CD14-positive monocyte (primary cell): ENCODE measurements at regions not wholly inside any gene's neighbourhood (a gene's known extent, or its start where the extent isn't known, plus 50 kb on each side); places are given as distances from the start of the nearest gene placed in this dataset.

Source experiments
- DNase-seq, 3 donors: peaks; one replicate each; pipeline ENCODE4 v3.0.0-alpha.2; 2011 to 2022
- H2AFZ ChIP-seq: 2 replicates; pipeline ENCODE4 v1.6.0; 2012; ENCODE audit warnings: mild to moderate bottlenecking, low read depth, low read length, inconsistent platforms; ENCODE audit not compliant: insufficient read depth, poor library complexity, severe bottlenecking
- H3K27ac ChIP-seq, 2 donors: 1 replicate in 1 of 2; 2 replicates in 1 of 2; pipeline ENCODE4 v1.5.1; 2012 to 2013; ENCODE audit warnings: low read length in 2 of 2, control low read depth in 1 of 2, inconsistent platforms in 1 of 2, low read depth in 1 of 2, mild to moderate bottlenecking in 1 of 2
- H3K27me3 ChIP-seq, 2 donors: one replicate each; pipeline versions ENCODE4 v1.6.0 to v1.6.1; 2011 to 2013; ENCODE audit warnings: low read length in 2 of 2; ENCODE audit not compliant: control insufficient read depth in 2 of 2, insufficient read depth in 2 of 2
- H3K36me3 ChIP-seq, 2 donors: replicated peaks in 1 of 2; 1 replicate in 1 of 2; 2 replicates in 1 of 2; pipeline versions ENCODE4 v1.5.1 to v1.6.1; 2012 to 2013; ENCODE audit warnings: low read length in 2 of 2, control low read depth in 1 of 2, inconsistent platforms in 1 of 2, mild to moderate bottlenecking in 1 of 2; ENCODE audit not compliant: insufficient read depth in 2 of 2, control insufficient read depth in 1 of 2
- H3K4me1 ChIP-seq, 2 donors: 1 replicate in 1 of 2; 2 replicates in 1 of 2; pipeline versions ENCODE4 v1.5.1 to v1.6.1; 2012 to 2013; ENCODE audit warnings: low read length in 2 of 2, control low read depth in 1 of 2, inconsistent platforms in 1 of 2, mild to moderate bottlenecking in 1 of 2, moderate library complexity in 1 of 2; ENCODE audit not compliant: insufficient read depth in 2 of 2, control insufficient read depth in 1 of 2
- H3K4me2 ChIP-seq: replicated peaks from 2 replicates; pipeline ENCODE3; 2012; ENCODE audit warnings: low read length, moderate library complexity, mild to moderate bottlenecking; ENCODE audit not compliant: poor library complexity, severe bottlenecking; ENCODE audit errors: extremely low read depth
- H3K4me3 ChIP-seq, 3 experiments: fragments of 200-600 bp in 1 of 3; sonication (generic) in 1 of 3; replicated peaks in 1 of 3; 1 replicate in 2 of 3; 2 replicates in 1 of 3; pipeline ENCODE4 v1.5.1; 2011 to 2013; ENCODE audit warnings: low read length in 3 of 3, mild to moderate bottlenecking in 3 of 3, control low read depth in 2 of 3, low read depth in 2 of 3, inconsistent platforms in 1 of 3, moderate library complexity in 1 of 3
- H3K79me2 ChIP-seq: 2 replicates; pipeline ENCODE4 v1.6.0; 2012; ENCODE audit warnings: mild to moderate bottlenecking, control low read depth, inconsistent platforms, low read length, moderate library complexity; ENCODE audit not compliant: insufficient read depth
- H3K9ac ChIP-seq: 2 replicates; pipeline ENCODE4 v1.6.0; 2017; ENCODE audit warnings: low read length, mild to moderate bottlenecking; ENCODE audit not compliant: insufficient read depth, poor library complexity, severe bottlenecking
- H3K9me3 ChIP-seq, 2 donors: replicated peaks in 1 of 2; 1 replicate in 1 of 2; 2 replicates in 1 of 2; pipeline versions ENCODE4 v1.5.1 to v1.6.1; 2012 to 2013; ENCODE audit warnings: low read length in 2 of 2, control low read depth in 1 of 2; ENCODE audit not compliant: control insufficient read depth in 1 of 2, insufficient read depth in 1 of 2
- H4K20me1 ChIP-seq: 2 replicates; pipeline ENCODE4 v1.6.0; 2012; ENCODE audit warnings: mild to moderate bottlenecking, low read length, control low read depth, moderate library complexity; ENCODE audit not compliant: insufficient read depth
- H3K27ac Mint-ChIP-seq, 7 donors: one replicate each; pipeline ENCODE4 v1.8.0; 2020; ENCODE audit warnings: mild to moderate bottlenecking in 7 of 7, mixed read lengths in 7 of 7, moderate library complexity in 6 of 7, inconsistent platforms in 2 of 7
- H3K27me3 Mint-ChIP-seq, 3 donors: one replicate each; pipeline ENCODE4 v1.8.0; 2021 to 2022; ENCODE audit warnings: low read depth in 3 of 3, mild to moderate bottlenecking in 3 of 3, mixed read lengths in 3 of 3, moderate library complexity in 3 of 3, inconsistent platforms in 1 of 3
- H3K36me3 Mint-ChIP-seq, 2 donors: one replicate each; pipeline ENCODE4 v1.8.0; 2020; ENCODE audit warnings: mixed read lengths in 2 of 2, inconsistent platforms in 1 of 2, mild to moderate bottlenecking in 1 of 2
- H3K4me1 Mint-ChIP-seq: one replicate; pipeline ENCODE4 v1.8.0; 2020; ENCODE audit warnings: mild to moderate bottlenecking, mixed read lengths
- H3K4me3 Mint-ChIP-seq, 2 donors: one replicate each; pipeline ENCODE4 v1.8.0; 2020; ENCODE audit warnings: mild to moderate bottlenecking in 2 of 2, mixed read lengths in 2 of 2, moderate library complexity in 1 of 2
- H3K9me3 Mint-ChIP-seq, 7 donors: one replicate each; pipeline ENCODE4 v1.8.0; 2020 to 2022; ENCODE audit warnings: mixed read lengths in 7 of 7, mild to moderate bottlenecking in 6 of 7, moderate library complexity in 6 of 7, inconsistent platforms in 2 of 7
- CTCF ChIP-seq: fragments of 200-600 bp; IDR thresholded peaks from one replicate; pipeline ENCODE4 v1.8.0; 2022; ENCODE audit warnings: antibody characterized with exemption, mild to moderate bottlenecking
- WGBS: methylation state at CpG from one replicate; pipeline ENCODE4 v1.1.5; 2013; ENCODE audit warnings: missing lambda C conversion rate; ENCODE audit not compliant: insufficient coverage; 5-methylcytosine and 5-hydroxymethylcytosine counted together
- intact Hi-C, 2 donors: fragments of 100-400 bp; cut with micrococcal nuclease; formaldehyde crosslinking; loops; one replicate each; pipeline versions ENCODE4 v1.15.0 to v1.15.1; 2023

- H3K9me3 Mint-ChIP-seq, result peaks cover 0 to 2% (median 0%) of the 10 kb centered on the region in 7 donors
- DNase-seq, result no peak
- no peak overlapping the region for H3K27ac Mint-ChIP-seq
- no peaks in the 10 kb centered on the region for H3K4me1 ChIP-seq
- H4K20me1 ChIP-seq, result no peaks in the 10 kb centered on the region
- no peaks in the 10 kb centered on the region for H3K4me1 Mint-ChIP-seq
- no peak for TF ChIP-seq CTCF
- no peaks in the 10 kb centered on the region for H3K36me3 Mint-ChIP-seq
- H3K9ac ChIP-seq, result no peak overlapping the region
- H3K4me3 ChIP-seq, result no peak overlapping the region
- no peaks in the 10 kb centered on the region for H3K9me3 ChIP-seq
- H2AFZ ChIP-seq, result no peak overlapping the region
- H3K4me3 Mint-ChIP-seq, result no peak overlapping the region
- 76% methylated on average over 2 of the region's 8 CpGs for whole genome bisulfite sequencing
- no peaks in the 10 kb centered on the region for H3K36me3 ChIP-seq
- intact Hi-C loops, result no loop called here
- no peak overlapping the region for H3K27ac ChIP-seq
- peaks cover 2 to 5% (median 2%) of the 10 kb centered on the region in 3 donors for H3K27me3 Mint-ChIP-seq
- H3K4me2 ChIP-seq, result no peak overlapping the region
- no peaks in the 10 kb centered on the region for H3K79me2 ChIP-seq
- no peaks in the 10 kb centered on the region for H3K27me3 ChIP-seq
These were observed 1048.1 kb downstream of the MCTP2 start for GRCh38 chr15:95279277-95280019.

DNA sequence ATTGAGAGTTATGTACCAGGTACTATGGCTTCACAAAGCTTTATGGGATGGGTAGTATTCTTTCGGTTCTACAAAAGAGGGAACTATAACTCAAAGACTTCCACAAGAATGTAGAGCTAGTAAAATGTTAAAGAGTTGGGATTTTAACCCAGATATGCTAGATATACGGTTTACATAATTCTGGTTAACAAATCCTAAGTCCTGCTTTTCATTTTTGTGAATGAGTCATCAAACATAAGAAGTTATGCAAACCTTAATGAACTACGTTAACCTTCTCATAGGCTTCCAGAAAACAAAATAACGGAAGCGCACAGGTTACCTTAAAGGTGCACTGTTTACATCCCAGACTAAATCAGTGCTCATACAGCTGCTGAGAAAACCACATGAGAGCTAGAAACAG lies 1049.3 kb downstream of the MCTP2 start:
- H3K36me3 Mint-ChIP-seq, result no peaks in the 10 kb centered on the region
- Histone ChIP-seq H2AFZ (no peak overlapping the region), H3K79me2 (no peaks in the 10 kb centered on the region), H3K9ac (no peak overlapping the region), H4K20me1 (no peaks in the 10 kb centered on the region), H3K4me1 (no peaks in the 10 kb centered on the region), H3K4me3 (no peak overlapping the region), H3K36me3 (no peaks in the 10 kb centered on the region), H3K27ac (no peak overlapping the region), H3K9me3 (no peaks in the 10 kb centered on the region), H3K27me3 (peaks cover 0 to 6% of the 10 kb centered on the region in 2 donors), H3K4me2 (no peak overlapping the region)
- no peak for DNase-seq
- intact Hi-C loops, result no loop called here
- H3K4me1 Mint-ChIP-seq, result no peaks in the 10 kb centered on the region
- no CpG with 5 or more reads among the region's 5 CpGs for WGBS
- H3K9me3 Mint-ChIP-seq, result peaks cover 0 to 2% (median 0%) of the 10 kb centered on the region in 7 donors
- peaks cover 5 to 9% (median 5%) of the 10 kb centered on the region in 3 donors for H3K27me3 Mint-ChIP-seq
- H3K27ac Mint-ChIP-seq, result no peak overlapping the region
- H3K4me3 Mint-ChIP-seq, result no peak overlapping the region
- no peak for TF ChIP-seq CTCF
